VCaP (cell line): ENCODE measurements at regions not wholly inside any gene's neighbourhood (a gene's known extent, or its start where the extent isn't known, plus 50 kb on each side); places are given as distances from the start of the nearest gene placed in this dataset.

ENCODE experiments used
- H3K27ac ChIP-seq: fragments of 450-650 bp; 2 replicates; pipeline ENCODE4 v1.5.1; 2017
- CTCF ChIP-seq: fragments of 450-650 bp; conservative IDR thresholded peaks from 2 replicates; pipeline ENCODE4 v1.5.1; 2017; ENCODE audit warnings: mild to moderate bottlenecking, moderate library complexity

- H3K27ac ChIP-seq: no peak overlapping the region
- TF ChIP-seq CTCF: no peak
Observed at GRCh38 chr16:51542981-51543815, 392.1 kb upstream of the SALL1 start.

GRCh38 chr16:51540259-51540658 is 389.2 kb upstream of the SALL1 start:
- H3K27ac ChIP-seq: no peak overlapping the region

GRCh38 chr16:51538707-51539498 is 387.8 kb upstream of the SALL1 start:
- no peak overlapping the region; the same call in 1 of the 2 replicates for H3K27ac ChIP-seq
- no peak for TF ChIP-seq CTCF

More at GRCh38 chr16:51540259-51540658, 389.2 kb upstream of the SALL1 start:
- TF ChIP-seq CTCF: no peak

GRCh38 chr16:51535591-51535990 is 384.5 kb upstream of the SALL1 start:
- no peak for TF ChIP-seq CTCF
- no peak overlapping the region for H3K27ac ChIP-seq

GRCh38 chr16:51532551-51532950 is 381.5 kb upstream of the SALL1 start:
- no peak for TF ChIP-seq CTCF
- H3K27ac ChIP-seq: no peak overlapping the region

GRCh38 chr16:51531271-51531670 is 380.2 kb upstream of the SALL1 start:
- no peak for TF ChIP-seq CTCF

GRCh38 chr16:51527349-51527748 is 376.3 kb upstream of the SALL1 start:
- H3K27ac ChIP-seq: no peak overlapping the region
- no peak for TF ChIP-seq CTCF

More at GRCh38 chr16:51531271-51531670, 380.2 kb upstream of the SALL1 start:
- H3K27ac ChIP-seq: no peak overlapping the region
